HUES64 (cell line): ENCODE measurements at regions not wholly inside any gene's neighbourhood (a gene's known extent, or its start where the extent isn't known, plus 50 kb on each side); places are given as distances from the start of the nearest gene placed in this dataset.

ENCODE experiments used
- H3K27ac ChIP-seq: 2 replicates; pipeline ENCODE4 v1.7.0; 2013; ENCODE audit warnings: low read depth, low read length, inconsistent platforms
- H3K27me3 ChIP-seq: 2 replicates; pipeline ENCODE4 v1.6.1; 2013; ENCODE audit warnings: mild to moderate bottlenecking, low read length; ENCODE audit not compliant: insufficient read depth
- H3K36me3 ChIP-seq: 2 replicates; pipeline ENCODE4 v1.6.1; 2013; ENCODE audit warnings: mild to moderate bottlenecking, low read length; ENCODE audit not compliant: insufficient read depth
- H3K4me1 ChIP-seq: 2 replicates; pipeline ENCODE4 v1.6.1; 2013; ENCODE audit warnings: mild to moderate bottlenecking, low read length, moderate library complexity; ENCODE audit not compliant: insufficient read depth
- H3K4me3 ChIP-seq: 2 replicates; pipeline ENCODE4 v1.5.1; 2013; ENCODE audit warnings: mild to moderate bottlenecking, low read length, moderate library complexity
- H3K9ac ChIP-seq: 2 replicates; pipeline ENCODE4 v1.6.1; 2013; ENCODE audit warnings: mild to moderate bottlenecking, low read depth, low read length
- H3K9me3 ChIP-seq: 2 replicates; pipeline ENCODE4 v1.6.1; 2013; ENCODE audit warnings: low read depth, low read length; ENCODE audit not compliant: insufficient read depth
- WGBS: fragments of 150-250, 120-280 bp; methylation state at CpG from one replicate; pipeline ENCODE4 v1.1.7; 2013; ENCODE audit warnings: missing lambda C conversion rate; 5-methylcytosine and 5-hydroxymethylcytosine counted together

GRCh38 chr6:93581371-93581770, 162.0 kb upstream of the EPHA7 start:
- H3K9me3 ChIP-seq = no peaks in the 10 kb centered on the region
- 92% methylated on average over 3 of the region's 4 CpGs for WGBS
- H3K27ac ChIP-seq = no peak overlapping the region
- no peaks in the 10 kb centered on the region for H3K36me3 ChIP-seq
- H3K27me3 ChIP-seq = no peaks in the 10 kb centered on the region
- no peak overlapping the region for H3K9ac ChIP-seq
- H3K4me3 ChIP-seq = no peak overlapping the region
- H3K4me1 ChIP-seq = peaks cover 8% of the 10 kb centered on the region

GRCh38 chr6:93580446-93580845, 161.1 kb upstream of the EPHA7 start:
- WGBS = 61% methylated on average over 2 of the region's 2 CpGs
- no peak overlapping the region for H3K27ac ChIP-seq
- H3K4me1 ChIP-seq = peaks cover 8% of the 10 kb centered on the region
- no peak overlapping the region for H3K4me3 ChIP-seq
- H3K9me3 ChIP-seq = no peaks in the 10 kb centered on the region
- H3K27me3 ChIP-seq = no peaks in the 10 kb centered on the region
- H3K9ac ChIP-seq = no peak overlapping the region
- no peaks in the 10 kb centered on the region for H3K36me3 ChIP-seq

GRCh38 chr6:93575495-93576267, 156.3 kb upstream of the EPHA7 start:
- Histone ChIP-seq H3K36me3 (no peaks in the 10 kb centered on the region), H3K4me1 (peaks cover 6% of the 10 kb centered on the region), H3K9ac (no peak overlapping the region), H3K27ac (no peak overlapping the region), H3K4me3 (no peak overlapping the region), H3K27me3 (no peaks in the 10 kb centered on the region), H3K9me3 (no peaks in the 10 kb centered on the region)
- WGBS = 95% methylated on average over 2 of the region's 3 CpGs

GRCh38 chr6:93574299-93574698, 154.9 kb upstream of the EPHA7 start:
- Histone ChIP-seq H3K27me3 (no peaks in the 10 kb centered on the region), H3K27ac (no peak overlapping the region), H3K4me1 (no peaks in the 10 kb centered on the region), H3K9ac (no peak overlapping the region), H3K36me3 (no peaks in the 10 kb centered on the region), H3K9me3 (no peaks in the 10 kb centered on the region), H3K4me3 (no peak overlapping the region)
- WGBS = 94% methylated on average over 2 of the region's 2 CpGs

- Histone ChIP-seq H3K27ac (no peak overlapping the region), H3K36me3 (no peaks in the 10 kb centered on the region), H3K27me3 (no peaks in the 10 kb centered on the region), H3K9ac (no peak overlapping the region), H3K4me3 (no peak overlapping the region), H3K9me3 (no peaks in the 10 kb centered on the region), H3K4me1 (no peaks in the 10 kb centered on the region)
- WGBS = 86% methylated on average over 1 of the region's 1 CpG
These were observed 152.0 kb upstream of the EPHA7 start for GRCh38 chr6:93571346-93571745.

GRCh38 chr6:93568169-93568568, 148.8 kb upstream of the EPHA7 start:
- no peak overlapping the region for H3K4me3 ChIP-seq
- H3K9ac ChIP-seq = no peak overlapping the region
- no peaks in the 10 kb centered on the region for H3K27me3 ChIP-seq
- 77% methylated on average over 1 of the region's 1 CpG for WGBS
- H3K36me3 ChIP-seq = no peaks in the 10 kb centered on the region
- no peaks in the 10 kb centered on the region for H3K9me3 ChIP-seq
- H3K4me1 ChIP-seq = no peaks in the 10 kb centered on the region
- H3K27ac ChIP-seq = no peak overlapping the region

- Histone ChIP-seq H3K9me3 (no peaks in the 10 kb centered on the region), H3K4me1 (no peaks in the 10 kb centered on the region), H3K9ac (no peak overlapping the region), H3K4me3 (no peak overlapping the region), H3K27me3 (no peaks in the 10 kb centered on the region), H3K27ac (no peak overlapping the region), H3K36me3 (no peaks in the 10 kb centered on the region)
- WGBS = 91% methylated on average over 5 of the region's 5 CpGs
These were observed 147.8 kb upstream of the EPHA7 start for GRCh38 chr6:93567164-93567563.

- no peak overlapping the region for H3K27ac ChIP-seq
- H3K9ac ChIP-seq = no peak overlapping the region
- no peaks in the 10 kb centered on the region for H3K9me3 ChIP-seq
- H3K36me3 ChIP-seq = no peaks in the 10 kb centered on the region
- H3K4me1 ChIP-seq = no peaks in the 10 kb centered on the region
- H3K4me3 ChIP-seq = no peak overlapping the region
- 97% methylated on average over 8 of the region's 8 CpGs for WGBS
- no peaks in the 10 kb centered on the region for H3K27me3 ChIP-seq
These were observed 146.9 kb upstream of the EPHA7 start for GRCh38 chr6:93566285-93566684.

GRCh38 chr6:93562582-93562981, 143.2 kb upstream of the EPHA7 start:
- no peaks in the 10 kb centered on the region for H3K4me1 ChIP-seq
- no peak overlapping the region for H3K4me3 ChIP-seq
- H3K9me3 ChIP-seq = no peaks in the 10 kb centered on the region
- no peak overlapping the region for H3K27ac ChIP-seq
- no peaks in the 10 kb centered on the region for H3K36me3 ChIP-seq
- H3K9ac ChIP-seq = no peak overlapping the region
- WGBS = 96% methylated on average over 1 of the region's 1 CpG
- no peaks in the 10 kb centered on the region for H3K27me3 ChIP-seq

GRCh38 chr6:93555292-93555691, 135.9 kb upstream of the EPHA7 start:
- Histone ChIP-seq H3K9ac (no peak overlapping the region), H3K4me3 (no peak overlapping the region), H3K27ac (no peak overlapping the region), H3K9me3 (no peaks in the 10 kb centered on the region), H3K36me3 (no peaks in the 10 kb centered on the region), H3K4me1 (no peaks in the 10 kb centered on the region), H3K27me3 (no peaks in the 10 kb centered on the region)
- WGBS = 100% methylated on average over 2 of the region's 3 CpGs

- no peaks in the 10 kb centered on the region for H3K27me3 ChIP-seq
- 100% methylated on average over 1 of the region's 2 CpGs for WGBS
- no peaks in the 10 kb centered on the region for H3K4me1 ChIP-seq
- no peak overlapping the region for H3K4me3 ChIP-seq
- H3K9ac ChIP-seq = no peak overlapping the region
- H3K27ac ChIP-seq = no peak overlapping the region
- H3K36me3 ChIP-seq = no peaks in the 10 kb centered on the region
- H3K9me3 ChIP-seq = no peaks in the 10 kb centered on the region
These were observed 134.7 kb upstream of the EPHA7 start for GRCh38 chr6:93554018-93554417.
